HG03139 (cell line): ENCODE measurements at regions not wholly inside any gene's neighbourhood (a gene's known extent, or its start where the extent isn't known, plus 50 kb on each side); places are given as distances from the start of the nearest gene placed in this dataset.
"Not testable (repeated sequence)": the region's sequence is repeated elsewhere in the genome, so short reads cannot be mapped to it uniquely, and the experiment has no call there.

Source experiments
- ATAC-seq: cut with Tn5 transposase; IDR thresholded peaks from one replicate; pipeline ENCODE4 v1.9.1; 2021; ENCODE audit not compliant: unreplicated experiment

- ATAC-seq = no peak
These were observed 86.2 kb upstream of the KIT start for GRCh38 chr4:54571293-54572151.

GRCh38 chr4:54572152-54572542 lies 85.6 kb upstream of the KIT start:
- ATAC-seq = no peak

GRCh38 chr4:54574500-54574899 lies 83.3 kb upstream of the KIT start:
- no peak for ATAC-seq

GRCh38 chr4:54575919-54576318 lies 81.8 kb upstream of the KIT start:
- ATAC-seq = no peak

- ATAC-seq = no peak
These were observed 76.0 kb upstream of the KIT start for GRCh38 chr4:54581807-54582206.

GRCh38 chr4:54585321-54586000 lies 72.3 kb upstream of the KIT start:
- ATAC-seq = no peak

GRCh38 chr4:54586320-54586955 lies 71.3 kb upstream of the KIT start:
- ATAC-seq = no peak

- ATAC-seq = no peak
These were observed 70.5 kb upstream of the KIT start for GRCh38 chr4:54587107-54587891.

- ATAC-seq = no peak
These were observed 69.4 kb upstream of the KIT start for GRCh38 chr4:54588404-54588803.

- no peak for ATAC-seq
These were observed 68.2 kb upstream of the KIT start for GRCh38 chr4:54589586-54589985.

GRCh38 chr4:54593795-54594322 lies 63.9 kb upstream of the KIT start:
- no peak for ATAC-seq

GRCh38 chr4:54596201-54596600 lies 61.6 kb upstream of the KIT start:
- ATAC-seq = no peak

- not testable (repeated sequence) for ATAC-seq
These were observed 60.1 kb upstream of the KIT start for GRCh38 chr4:54597678-54598077.

- not testable (repeated sequence) for ATAC-seq
These were observed 55.6 kb upstream of the KIT start for GRCh38 chr4:54602175-54602574.

- ATAC-seq = no peak
These were observed 50.7 kb upstream of the KIT start for GRCh38 chr4:54607067-54607466.

- ATAC-seq = no peak
These were observed 50.2 kb upstream of the KIT start for GRCh38 chr4:54607521-54607920.
